OCI-LY1 (cell line): ENCODE measurements at regions not wholly inside any gene's neighbourhood (a gene's known extent, or its start where the extent isn't known, plus 50 kb on each side); places are given as distances from the start of the nearest gene placed in this dataset.

ENCODE experiments used
- EZH2 ChIP-seq: fragments of 200-600 bp; sonication (generic), shearing (Covaris generic); IDR thresholded peaks from 2 replicates; pipeline ENCODE4 v1.8.0; 2017; ENCODE audit warnings: borderline replicate concordance, mixed run types, mild to moderate bottlenecking, antibody characterized with exemption, low read length, moderate library complexity, mixed read lengths
- TF ChIP-seq, protein P1 (sequence below): fragments of 200-600 bp; sonication (generic), shearing (Covaris generic); IDR thresholded peaks from 2 replicates; pipeline ENCODE4 v1.5.1; 2017; ENCODE audit warnings: mild to moderate bottlenecking, antibody characterized with exemption, low read length, moderate library complexity, mixed read lengths

DNA sequence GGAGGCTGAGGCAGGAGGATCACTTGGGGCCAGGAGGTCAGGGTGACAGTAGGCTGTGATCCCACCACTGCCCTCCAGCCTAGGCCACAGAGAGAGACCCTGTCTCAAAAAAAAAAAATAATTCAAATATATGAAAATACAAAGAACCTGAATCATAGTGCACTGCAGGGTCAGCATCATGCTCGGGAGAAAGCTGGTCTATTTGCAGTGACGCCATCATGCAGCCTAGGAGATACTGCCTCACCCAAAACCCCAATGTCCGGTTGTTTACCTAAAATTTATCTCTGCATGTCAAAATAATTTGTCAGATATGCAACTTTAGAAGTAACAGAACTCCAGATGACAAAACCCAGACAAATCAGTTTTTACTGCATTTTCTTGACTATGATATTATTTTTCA, 61.5 kb upstream of the ALKAL2 start:
- TF ChIP-seq EZH2, result no peak
- TF ChIP-seq, protein P1, sequence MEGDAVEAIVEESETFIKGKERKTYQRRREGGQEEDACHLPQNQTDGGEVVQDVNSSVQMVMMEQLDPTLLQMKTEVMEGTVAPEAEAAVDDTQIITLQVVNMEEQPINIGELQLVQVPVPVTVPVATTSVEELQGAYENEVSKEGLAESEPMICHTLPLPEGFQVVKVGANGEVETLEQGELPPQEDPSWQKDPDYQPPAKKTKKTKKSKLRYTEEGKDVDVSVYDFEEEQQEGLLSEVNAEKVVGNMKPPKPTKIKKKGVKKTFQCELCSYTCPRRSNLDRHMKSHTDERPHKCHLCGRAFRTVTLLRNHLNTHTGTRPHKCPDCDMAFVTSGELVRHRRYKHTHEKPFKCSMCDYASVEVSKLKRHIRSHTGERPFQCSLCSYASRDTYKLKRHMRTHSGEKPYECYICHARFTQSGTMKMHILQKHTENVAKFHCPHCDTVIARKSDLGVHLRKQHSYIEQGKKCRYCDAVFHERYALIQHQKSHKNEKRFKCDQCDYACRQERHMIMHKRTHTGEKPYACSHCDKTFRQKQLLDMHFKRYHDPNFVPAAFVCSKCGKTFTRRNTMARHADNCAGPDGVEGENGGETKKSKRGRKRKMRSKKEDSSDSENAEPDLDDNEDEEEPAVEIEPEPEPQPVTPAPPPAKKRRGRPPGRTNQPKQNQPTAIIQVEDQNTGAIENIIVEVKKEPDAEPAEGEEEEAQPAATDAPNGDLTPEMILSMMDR, result no peak
